ENCODE measurements at regions not wholly inside any gene's neighbourhood (a gene's known extent, or its start where the extent isn't known, plus 50 kb on each side); places are given as distances from the start of the nearest gene placed in this dataset.

DNA sequence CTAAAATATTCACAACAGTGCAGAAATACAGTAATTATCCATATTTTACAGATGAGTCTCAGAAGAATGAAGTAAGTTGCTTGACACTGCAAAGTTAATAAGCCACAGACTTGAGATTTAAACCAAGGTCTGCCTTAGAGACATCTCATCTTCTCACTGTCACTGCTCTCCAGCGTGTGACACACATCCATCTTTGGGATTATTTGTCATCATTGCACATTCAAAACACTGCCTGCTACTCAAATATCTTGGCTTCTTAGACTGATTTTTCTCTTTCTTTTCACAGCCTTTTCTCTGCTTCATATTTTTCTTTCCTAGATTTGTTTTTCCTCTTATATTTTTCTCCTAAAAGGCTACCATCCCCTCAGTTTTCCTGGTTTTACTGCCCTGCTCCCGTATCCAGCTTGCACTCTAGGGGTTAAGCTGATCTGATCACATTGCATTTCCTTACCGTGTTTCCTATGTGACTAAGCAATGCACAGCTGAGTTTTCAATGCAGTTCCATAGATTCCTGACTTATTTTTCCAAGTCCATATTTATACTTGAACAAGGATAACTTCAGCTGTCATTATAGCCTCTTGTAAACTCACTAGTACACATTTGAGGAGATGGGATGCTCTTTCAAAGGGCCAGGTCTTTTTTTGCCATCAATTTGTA, 353.0 kb downstream of the PLK2 start:
- Histone ChIP-seq H3K27ac (no peak overlapping the region), H3K4me1 (no peaks in the 10 kb centered on the region), H3K4me3 (no peak overlapping the region), H3K27me3 (no peaks in the 10 kb centered on the region), H3K36me3 (no peaks in the 10 kb centered on the region), H3K9me3 (peaks cover 0 to 4% (median 0%) of the 10 kb centered on the region in 3 donors)
- TF ChIP-seq POLR2A (IDR thresholded peaks at IDR 0.05) (no peak), POLR2AphosphoS5 (IDR thresholded peaks at IDR 0.05) (no peak), EP300 (IDR thresholded peaks at IDR 0.05) (no peak)
- TF ChIP-seq, protein P1, sequence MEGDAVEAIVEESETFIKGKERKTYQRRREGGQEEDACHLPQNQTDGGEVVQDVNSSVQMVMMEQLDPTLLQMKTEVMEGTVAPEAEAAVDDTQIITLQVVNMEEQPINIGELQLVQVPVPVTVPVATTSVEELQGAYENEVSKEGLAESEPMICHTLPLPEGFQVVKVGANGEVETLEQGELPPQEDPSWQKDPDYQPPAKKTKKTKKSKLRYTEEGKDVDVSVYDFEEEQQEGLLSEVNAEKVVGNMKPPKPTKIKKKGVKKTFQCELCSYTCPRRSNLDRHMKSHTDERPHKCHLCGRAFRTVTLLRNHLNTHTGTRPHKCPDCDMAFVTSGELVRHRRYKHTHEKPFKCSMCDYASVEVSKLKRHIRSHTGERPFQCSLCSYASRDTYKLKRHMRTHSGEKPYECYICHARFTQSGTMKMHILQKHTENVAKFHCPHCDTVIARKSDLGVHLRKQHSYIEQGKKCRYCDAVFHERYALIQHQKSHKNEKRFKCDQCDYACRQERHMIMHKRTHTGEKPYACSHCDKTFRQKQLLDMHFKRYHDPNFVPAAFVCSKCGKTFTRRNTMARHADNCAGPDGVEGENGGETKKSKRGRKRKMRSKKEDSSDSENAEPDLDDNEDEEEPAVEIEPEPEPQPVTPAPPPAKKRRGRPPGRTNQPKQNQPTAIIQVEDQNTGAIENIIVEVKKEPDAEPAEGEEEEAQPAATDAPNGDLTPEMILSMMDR (IDR thresholded peaks at IDR 0.05), result no peak
- no peak for ATAC-seq
- 48 to 65% methylated on average over 3 of the region's 3 CpGs for WGBS, 2 donors (ENCODE audit: low coverage in 1 of 2)

DNA sequence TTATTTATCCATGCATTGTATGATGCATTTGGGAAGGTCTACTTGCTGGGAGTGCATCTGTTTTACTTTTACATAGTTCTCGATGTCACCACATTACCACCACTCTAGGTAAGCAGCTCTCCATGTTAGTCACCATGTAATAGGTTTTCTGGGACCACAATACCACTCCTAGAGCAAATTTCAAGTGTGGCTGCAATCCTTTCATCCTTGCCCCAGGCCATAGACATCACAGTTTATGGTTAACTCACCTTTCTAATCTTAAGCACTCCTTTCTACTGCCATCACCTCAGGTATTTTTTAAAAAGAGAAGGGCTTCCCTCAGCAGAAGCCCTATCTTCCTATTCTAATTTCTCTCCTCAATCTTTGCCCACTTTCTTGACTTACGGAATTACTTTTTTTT, 354.1 kb downstream of the PLK2 start:
- Histone ChIP-seq H3K36me3 (no peaks in the 10 kb centered on the region), H3K4me3 (no peak overlapping the region), H3K4me1 (no peaks in the 10 kb centered on the region), H3K27ac (no peak overlapping the region), H3K9me3 (peaks cover 0 to 4% (median 0%) of the 10 kb centered on the region in 3 donors), H3K27me3 (no peaks in the 10 kb centered on the region)
- 84 to 100% methylated on average over 1 to 2 of the region's 2 CpGs for WGBS, 2 donors (ENCODE audit: low coverage in 1 of 2)
- TF ChIP-seq EP300 (IDR thresholded peaks at IDR 0.05) (no peak), POLR2AphosphoS5 (IDR thresholded peaks at IDR 0.05) (no peak), POLR2A (IDR thresholded peaks at IDR 0.05) (no peak)
- TF ChIP-seq, protein P1 (IDR thresholded peaks at IDR 0.05), result no peak
- ATAC-seq, result no peak

DNA sequence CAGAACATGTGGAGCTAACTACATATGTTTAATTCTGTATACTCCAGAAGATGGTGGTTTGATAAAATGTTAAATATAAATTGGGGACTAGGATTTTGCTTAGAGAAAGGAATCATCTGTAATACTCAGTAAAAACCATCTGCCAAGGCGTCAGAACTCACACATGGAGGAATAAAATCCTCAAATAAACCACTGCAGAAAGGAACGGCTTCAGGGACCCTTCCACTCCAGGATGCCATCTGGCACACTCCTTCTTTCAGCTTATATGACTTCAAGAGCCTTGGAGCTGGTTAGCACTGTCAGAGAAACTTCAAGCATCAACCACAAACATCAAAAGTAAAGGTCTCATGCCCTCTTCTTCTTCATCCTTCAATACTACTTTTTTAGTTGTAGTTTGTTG, 360.6 kb downstream of the PLK2 start:
- H3K27me3 ChIP-seq, result no peaks in the 10 kb centered on the region
- no peaks in the 10 kb centered on the region for H3K36me3 ChIP-seq
- no peak overlapping the region for H3K4me3 ChIP-seq
- H3K4me1 ChIP-seq, result no peaks in the 10 kb centered on the region
- TF ChIP-seq POLR2AphosphoS5 (IDR thresholded peaks at IDR 0.05) (no peak), POLR2A (IDR thresholded peaks at IDR 0.05) (no peak), EP300 (IDR thresholded peaks at IDR 0.05) (no peak)
- TF ChIP-seq, protein P1 (IDR thresholded peaks at IDR 0.05), result no peak
- peaks cover 0 to 4% (median 0%) of the 10 kb centered on the region in 3 donors for H3K9me3 ChIP-seq
- WGBS, 2 donors (ENCODE audit: low coverage in 1 of 2), result 40 to 48% methylated on average over 2 of the region's 2 CpGs
- H3K27ac ChIP-seq, result no peak overlapping the region
- no peak for ATAC-seq

DNA sequence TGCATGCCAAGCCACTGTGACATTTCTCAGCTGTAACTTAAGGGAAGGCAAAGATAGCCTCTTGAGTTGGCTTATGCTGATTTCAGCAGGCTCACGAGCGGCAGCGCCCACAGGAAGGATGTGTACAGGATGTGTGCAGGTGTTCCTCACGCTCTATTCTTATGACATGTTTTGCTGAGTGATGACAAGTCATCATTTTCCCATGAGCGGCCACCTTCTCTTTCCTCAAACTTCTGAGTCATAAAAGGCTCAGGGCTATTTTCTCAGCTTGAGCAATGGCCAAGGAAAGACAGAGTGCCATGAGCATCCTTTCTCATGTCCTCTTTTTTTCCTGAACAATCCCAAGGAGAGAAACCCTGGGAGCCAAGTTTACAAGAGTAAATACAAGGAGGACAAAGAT, 365.9 kb downstream of the PLK2 start:
- 53 to 90% methylated on average over 2 to 4 of the region's 5 CpGs for WGBS, 2 donors (ENCODE audit: low coverage in 1 of 2)
- TF ChIP-seq POLR2AphosphoS5 (IDR thresholded peaks at IDR 0.05) (no peak), EP300 (IDR thresholded peaks at IDR 0.05) (no peak), POLR2A (IDR thresholded peaks at IDR 0.05) (no peak)
- TF ChIP-seq, protein P1 (IDR thresholded peaks at IDR 0.05), result no peak
- no peak overlapping the region for H3K4me3 ChIP-seq

DNA sequence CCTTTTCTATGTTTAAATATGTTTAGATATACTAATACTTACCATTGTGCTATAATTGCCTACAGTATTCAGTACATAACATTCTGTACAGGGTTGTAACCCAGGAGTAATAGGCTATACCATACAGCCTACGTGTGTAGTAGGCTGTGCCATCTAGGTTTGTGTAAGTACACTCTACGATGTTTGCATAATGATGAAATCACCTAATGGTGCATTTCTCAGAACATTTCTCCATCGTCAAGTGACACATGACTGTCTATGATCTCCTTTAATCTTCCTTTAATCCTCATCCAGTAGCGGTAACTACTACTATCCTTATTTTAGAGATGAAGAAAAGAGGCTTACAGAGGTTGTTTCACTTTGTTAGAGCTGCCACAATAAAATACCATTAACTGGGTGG, 369.2 kb downstream of the PLK2 start:
- ATAC-seq, result no peak
- 99 to 100% methylated on average over 4 of the region's 4 CpGs for WGBS, 2 donors (ENCODE audit: low coverage in 1 of 2)
- TF ChIP-seq POLR2A (IDR thresholded peaks at IDR 0.05) (no peak), EP300 (IDR thresholded peaks at IDR 0.05) (no peak), POLR2AphosphoS5 (IDR thresholded peaks at IDR 0.05) (no peak)
- TF ChIP-seq, protein P1 (IDR thresholded peaks at IDR 0.05), result no peak

More for the DNA sequence above, 365.9 kb downstream of the PLK2 start:
- Histone ChIP-seq H3K27me3 (no peaks in the 10 kb centered on the region), H3K4me1 (no peaks in the 10 kb centered on the region), H3K36me3 (no peaks in the 10 kb centered on the region), H3K9me3 (no peaks in the 10 kb centered on the region), H3K27ac (no peak overlapping the region)
- no peak for ATAC-seq

More for the DNA sequence above, 369.2 kb downstream of the PLK2 start:
- Histone ChIP-seq H3K27ac (no peak overlapping the region), H3K36me3 (no peaks in the 10 kb centered on the region), H3K27me3 (no peaks in the 10 kb centered on the region), H3K4me3 (no peak overlapping the region), H3K4me1 (no peaks in the 10 kb centered on the region), H3K9me3 (no peaks in the 10 kb centered on the region)
